SK-N-SH treated with all-trans-retinoic acid at 6 μM for 48 hours (cell line): ENCODE measurements at regions not wholly inside any gene's neighbourhood (a gene's known extent, or its start where the extent isn't known, plus 50 kb on each side); places are given as distances from the start of the nearest gene placed in this dataset.

Experiments
- ATAC-seq: fragments of 200-7000 bp; cut with Tn5 transposase; 3 replicates; pipeline ENCODE4 v1.9.1; 2020; ENCODE audit warnings: mild to moderate bottlenecking, moderate library complexity
- ARNTL ChIP-seq: fragments of 450-650 bp; formaldehyde crosslinking; IDR thresholded peaks from 2 replicates; pipeline ENCODE4 v1.5.0; 2020; ENCODE audit warnings: low read depth, mild to moderate bottlenecking, moderate library complexity, borderline replicate concordance
- BACH2 ChIP-seq: fragments of 250-450 bp; sonication (Bioruptor Pico); IDR thresholded peaks from 2 replicates; pipeline ENCODE4 v1.9.0; 2021; ENCODE audit warnings: mild to moderate bottlenecking, borderline replicate concordance
- CSDC2 ChIP-seq: fragments of 250-450 bp; sonication (Bioruptor Pico); IDR thresholded peaks from 2 replicates; pipeline ENCODE4 v1.5.0; 2020; ENCODE audit warnings: mild to moderate bottlenecking, moderate library complexity
- CSRNP3 ChIP-seq: fragments of 250-450 bp; sonication (Bioruptor Pico); IDR thresholded peaks from 2 replicates; pipeline ENCODE4 v1.5.1; 2021; ENCODE audit warnings: mild to moderate bottlenecking, moderate library complexity
- ESRRG ChIP-seq: fragments of 250-450 bp; sonication (Bioruptor Pico); IDR thresholded peaks from 2 replicates; pipeline ENCODE4 v1.6.1; 2021; ENCODE audit warnings: mild to moderate bottlenecking
- GLIS3 ChIP-seq: fragments of 250-450 bp; sonication (Bioruptor Pico); IDR thresholded peaks from 2 replicates; pipeline ENCODE4 v1.5.0; 2020; ENCODE audit warnings: mild to moderate bottlenecking, moderate library complexity
- ISL1 ChIP-seq: fragments of 250-450 bp; sonication (Bioruptor Pico); IDR thresholded peaks from 2 replicates; pipeline ENCODE4 v2.1.2; 2022; ENCODE audit warnings: mild to moderate bottlenecking, moderate library complexity
- OSR1 ChIP-seq: fragments of 250-450 bp; sonication (Bioruptor Pico); IDR thresholded peaks from 2 replicates; pipeline ENCODE4 v1.8.0; 2022; ENCODE audit warnings: moderate library complexity, mild to moderate bottlenecking, inconsistent platforms
- PPARA ChIP-seq: fragments of 250-450 bp; sonication (Bioruptor Pico); IDR thresholded peaks from 2 replicates; pipeline ENCODE4 v1.5.0; 2020; ENCODE audit warnings: mild to moderate bottlenecking, borderline replicate concordance
- RARB ChIP-seq: fragments of 250-450 bp; sonication (Bioruptor Pico); IDR thresholded peaks from 2 replicates; pipeline ENCODE4 v1.8.0; 2021; ENCODE audit warnings: mild to moderate bottlenecking, moderate library complexity
- SNAI2 ChIP-seq: fragments of 250-450 bp; sonication (Bioruptor Pico); IDR thresholded peaks from 2 replicates; pipeline ENCODE4 v1.5.0; 2020; ENCODE audit warnings: mild to moderate bottlenecking, moderate library complexity
- TCF4 ChIP-seq: fragments of 250-450 bp; sonication (Bioruptor Pico); IDR thresholded peaks from 2 replicates; pipeline ENCODE4 v1.8.0; 2021; ENCODE audit warnings: mild to moderate bottlenecking, moderate library complexity, borderline replicate concordance
- ZC3H10 ChIP-seq: fragments of 250-450 bp; sonication (Bioruptor Pico); IDR thresholded peaks from 2 replicates; pipeline ENCODE4 v1.5.1; 2021; ENCODE audit warnings: mild to moderate bottlenecking, moderate library complexity
- ZFP3 ChIP-seq: fragments of 250-450 bp; sonication (Bioruptor Pico); IDR thresholded peaks from 2 replicates; pipeline ENCODE4 v1.5.0; 2020; ENCODE audit warnings: mild to moderate bottlenecking, moderate library complexity
- ZFP30 ChIP-seq: fragments of 450-650 bp; formaldehyde crosslinking; IDR thresholded peaks from 2 replicates; pipeline ENCODE4 v1.5.0; 2022; ENCODE audit warnings: mild to moderate bottlenecking, moderate library complexity
- ZNF565 ChIP-seq: fragments of 450-650 bp; formaldehyde crosslinking; conservative IDR thresholded peaks from 2 replicates; pipeline ENCODE4 v1.5.0; 2020; ENCODE audit warnings: low read depth, mild to moderate bottlenecking, moderate library complexity
- ZNF70 ChIP-seq: fragments of 450-650 bp; formaldehyde crosslinking; IDR thresholded peaks from 2 replicates; pipeline ENCODE4 v1.5.0; 2020; ENCODE audit warnings: mild to moderate bottlenecking, moderate library complexity
- ZNF8 ChIP-seq: fragments of 450-650 bp; formaldehyde crosslinking; IDR thresholded peaks from 2 replicates; pipeline ENCODE4 v1.5.0; 2020; ENCODE audit warnings: mild to moderate bottlenecking, moderate library complexity
- TF ChIP-seq, protein P1 (sequence below): fragments of 250-450 bp; sonication (Bioruptor Pico); IDR thresholded peaks from 2 replicates; pipeline ENCODE4 v1.8.0; 2020; ENCODE audit warnings: mild to moderate bottlenecking, moderate library complexity, borderline replicate concordance
- TF ChIP-seq, protein P2 (sequence below): fragments of 250-450 bp; sonication (Bioruptor Pico); IDR thresholded peaks from 2 replicates; pipeline ENCODE4 v1.8.0; 2021; ENCODE audit warnings: low read depth, mild to moderate bottlenecking, moderate library complexity, borderline replicate concordance
- TF ChIP-seq, protein P3 (sequence below): fragments of 250-450 bp; sonication (Bioruptor Pico); IDR thresholded peaks from 2 replicates; pipeline ENCODE4 v1.5.0; 2020; ENCODE audit warnings: mild to moderate bottlenecking, moderate library complexity

- ATAC-seq, result no peak
Observed at GRCh38 chr5:162703914-162704313, 636.3 kb downstream of the GABRG2 start.

DNA sequence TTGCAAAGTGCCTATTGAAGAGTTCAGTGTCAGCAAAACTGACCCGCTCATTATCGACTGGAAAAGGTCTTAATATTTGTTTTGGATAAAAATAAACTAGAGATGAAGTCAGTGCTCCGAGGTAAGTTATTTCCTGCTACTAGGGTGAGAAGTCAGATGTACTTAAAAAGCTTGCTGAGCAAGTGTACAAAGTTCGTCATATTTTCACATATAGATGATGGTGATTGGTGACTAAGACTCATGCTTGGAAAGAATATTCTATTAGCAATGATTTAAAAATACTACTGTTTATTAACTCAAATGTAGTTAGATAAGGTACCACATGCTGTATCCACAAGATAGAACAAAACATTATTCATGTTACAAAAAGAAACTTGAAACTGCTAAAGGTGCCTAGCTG, 643.7 kb downstream of the GABRG2 start:
- TF ChIP-seq ISL1 (no peak), PPARA (CRISPR knock-in tag) (no peak), ZC3H10 (CRISPR knock-in tag) (no peak), BACH2 (CRISPR knock-in tag) (no peak), ZNF565 (CRISPR knock-in tag) (no peak), GLIS3 (CRISPR knock-in tag) (no peak), RARB (no peak)
- ATAC-seq, result no peak

More at GRCh38 chr5:162703914-162704313, 636.3 kb downstream of the GABRG2 start:
- TF ChIP-seq BACH2 (CRISPR knock-in tag) (no peak), CSDC2 (no peak), ESRRG (CRISPR knock-in tag) (no peak)
- TF ChIP-seq, protein P1, sequence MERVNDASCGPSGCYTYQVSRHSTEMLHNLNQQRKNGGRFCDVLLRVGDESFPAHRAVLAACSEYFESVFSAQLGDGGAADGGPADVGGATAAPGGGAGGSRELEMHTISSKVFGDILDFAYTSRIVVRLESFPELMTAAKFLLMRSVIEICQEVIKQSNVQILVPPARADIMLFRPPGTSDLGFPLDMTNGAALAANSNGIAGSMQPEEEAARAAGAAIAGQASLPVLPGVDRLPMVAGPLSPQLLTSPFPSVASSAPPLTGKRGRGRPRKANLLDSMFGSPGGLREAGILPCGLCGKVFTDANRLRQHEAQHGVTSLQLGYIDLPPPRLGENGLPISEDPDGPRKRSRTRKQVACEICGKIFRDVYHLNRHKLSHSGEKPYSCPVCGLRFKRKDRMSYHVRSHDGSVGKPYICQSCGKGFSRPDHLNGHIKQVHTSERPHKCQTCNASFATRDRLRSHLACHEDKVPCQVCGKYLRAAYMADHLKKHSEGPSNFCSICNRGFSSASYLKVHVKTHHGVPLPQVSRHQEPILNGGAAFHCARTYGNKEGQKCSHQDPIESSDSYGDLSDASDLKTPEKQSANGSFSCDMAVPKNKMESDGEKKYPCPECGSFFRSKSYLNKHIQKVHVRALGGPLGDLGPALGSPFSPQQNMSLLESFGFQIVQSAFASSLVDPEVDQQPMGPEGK (CRISPR knock-in tag), result no peak
- TF ChIP-seq, protein P2, sequence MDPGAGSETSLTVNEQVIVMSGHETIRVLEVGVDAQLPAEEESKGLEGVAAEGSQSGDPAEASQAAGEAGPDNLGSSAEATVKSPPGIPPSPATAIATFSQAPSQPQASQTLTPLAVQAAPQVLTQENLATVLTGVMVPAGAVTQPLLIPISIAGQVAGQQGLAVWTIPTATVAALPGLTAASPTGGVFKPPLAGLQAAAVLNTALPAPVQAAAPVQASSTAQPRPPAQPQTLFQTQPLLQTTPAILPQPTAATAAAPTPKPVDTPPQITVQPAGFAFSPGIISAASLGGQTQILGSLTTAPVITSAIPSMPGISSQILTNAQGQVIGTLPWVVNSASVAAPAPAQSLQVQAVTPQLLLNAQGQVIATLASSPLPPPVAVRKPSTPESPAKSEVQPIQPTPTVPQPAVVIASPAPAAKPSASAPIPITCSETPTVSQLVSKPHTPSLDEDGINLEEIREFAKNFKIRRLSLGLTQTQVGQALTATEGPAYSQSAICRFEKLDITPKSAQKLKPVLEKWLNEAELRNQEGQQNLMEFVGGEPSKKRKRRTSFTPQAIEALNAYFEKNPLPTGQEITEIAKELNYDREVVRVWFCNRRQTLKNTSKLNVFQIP (CRISPR knock-in tag), result no peak

GRCh38 chr5:162719720-162720119, 652.1 kb downstream of the GABRG2 start:
- TF ChIP-seq, protein P2 (CRISPR knock-in tag), result no peak
- TF ChIP-seq OSR1 (CRISPR knock-in tag) (no peak), PPARA (CRISPR knock-in tag) (no peak), TCF4 (CRISPR knock-in tag) (no peak), ESRRG (CRISPR knock-in tag) (no peak), ZNF70 (no peak), ZFP3 (CRISPR knock-in tag) (no peak), CSRNP3 (CRISPR knock-in tag) (no peak), ZNF8 (CRISPR knock-in tag) (no peak), ZC3H10 (CRISPR knock-in tag) (no peak), SNAI2 (CRISPR knock-in tag) (no peak), ISL1 (no peak), CSDC2 (no peak), GLIS3 (CRISPR knock-in tag) (no peak), ZFP30 (CRISPR knock-in tag) (no peak), BACH2 (CRISPR knock-in tag) (no peak), RARB (no peak), ZNF565 (CRISPR knock-in tag) (no peak)
- TF ChIP-seq, protein P1 (CRISPR knock-in tag), result no peak

GRCh38 chr5:162721125-162721524, 653.6 kb downstream of the GABRG2 start:
- ATAC-seq, result no peak
- no peak for TF ChIP-seq ZNF70
- TF ChIP-seq OSR1 (CRISPR knock-in tag), result no peak
- no peak for TF ChIP-seq PPARA (CRISPR knock-in tag)
- TF ChIP-seq ZFP30 (CRISPR knock-in tag), result no peak
- TF ChIP-seq, protein P3, sequence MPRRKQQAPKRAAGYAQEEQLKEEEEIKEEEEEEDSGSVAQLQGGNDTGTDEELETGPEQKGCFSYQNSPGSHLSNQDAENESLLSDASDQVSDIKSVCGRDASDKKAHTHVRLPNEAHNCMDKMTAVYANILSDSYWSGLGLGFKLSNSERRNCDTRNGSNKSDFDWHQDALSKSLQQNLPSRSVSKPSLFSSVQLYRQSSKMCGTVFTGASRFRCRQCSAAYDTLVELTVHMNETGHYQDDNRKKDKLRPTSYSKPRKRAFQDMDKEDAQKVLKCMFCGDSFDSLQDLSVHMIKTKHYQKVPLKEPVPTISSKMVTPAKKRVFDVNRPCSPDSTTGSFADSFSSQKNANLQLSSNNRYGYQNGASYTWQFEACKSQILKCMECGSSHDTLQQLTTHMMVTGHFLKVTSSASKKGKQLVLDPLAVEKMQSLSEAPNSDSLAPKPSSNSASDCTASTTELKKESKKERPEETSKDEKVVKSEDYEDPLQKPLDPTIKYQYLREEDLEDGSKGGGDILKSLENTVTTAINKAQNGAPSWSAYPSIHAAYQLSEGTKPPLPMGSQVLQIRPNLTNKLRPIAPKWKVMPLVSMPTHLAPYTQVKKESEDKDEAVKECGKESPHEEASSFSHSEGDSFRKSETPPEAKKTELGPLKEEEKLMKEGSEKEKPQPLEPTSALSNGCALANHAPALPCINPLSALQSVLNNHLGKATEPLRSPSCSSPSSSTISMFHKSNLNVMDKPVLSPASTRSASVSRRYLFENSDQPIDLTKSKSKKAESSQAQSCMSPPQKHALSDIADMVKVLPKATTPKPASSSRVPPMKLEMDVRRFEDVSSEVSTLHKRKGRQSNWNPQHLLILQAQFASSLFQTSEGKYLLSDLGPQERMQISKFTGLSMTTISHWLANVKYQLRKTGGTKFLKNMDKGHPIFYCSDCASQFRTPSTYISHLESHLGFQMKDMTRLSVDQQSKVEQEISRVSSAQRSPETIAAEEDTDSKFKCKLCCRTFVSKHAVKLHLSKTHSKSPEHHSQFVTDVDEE (CRISPR knock-in tag), result no peak
- no peak for TF ChIP-seq ZC3H10 (CRISPR knock-in tag)
- no peak for TF ChIP-seq CSRNP3 (CRISPR knock-in tag)
- TF ChIP-seq ARNTL (CRISPR knock-in tag), result no peak
- no peak for TF ChIP-seq ISL1
- TF ChIP-seq RARB, result no peak

More at GRCh38 chr5:162719720-162720119, 652.1 kb downstream of the GABRG2 start:
- ATAC-seq, result no peak
